ENCODE measurements at regions not wholly inside any gene's neighbourhood (a gene's known extent, or its start where the extent isn't known, plus 50 kb on each side); places are given as distances from the start of the nearest gene placed in this dataset.

DNA sequence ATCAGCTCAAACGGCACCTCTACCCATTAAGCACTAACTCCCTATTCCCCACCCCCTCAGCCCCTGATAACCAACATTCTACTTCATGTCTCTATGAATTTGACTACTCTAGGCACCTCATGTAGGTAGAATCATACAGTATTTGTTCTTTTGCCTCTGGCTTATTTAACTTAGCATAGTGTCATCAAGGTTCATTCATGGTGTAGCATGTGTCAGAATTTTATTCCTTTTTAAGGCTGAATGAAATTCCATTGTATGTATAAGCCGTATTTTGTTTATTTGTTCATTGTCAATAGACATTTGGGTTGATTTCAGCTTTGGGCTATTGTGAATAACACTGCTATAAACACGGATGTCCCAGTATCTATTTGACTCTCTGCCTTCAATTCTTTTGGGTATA lies 794.9 kb upstream of the SOX9 start:
- DNase-seq (ENCODE audit: extremely low read depth in 1 of 11, low read depth in 9 of 11, low spot score in 4 of 11), result no peak

DNA sequence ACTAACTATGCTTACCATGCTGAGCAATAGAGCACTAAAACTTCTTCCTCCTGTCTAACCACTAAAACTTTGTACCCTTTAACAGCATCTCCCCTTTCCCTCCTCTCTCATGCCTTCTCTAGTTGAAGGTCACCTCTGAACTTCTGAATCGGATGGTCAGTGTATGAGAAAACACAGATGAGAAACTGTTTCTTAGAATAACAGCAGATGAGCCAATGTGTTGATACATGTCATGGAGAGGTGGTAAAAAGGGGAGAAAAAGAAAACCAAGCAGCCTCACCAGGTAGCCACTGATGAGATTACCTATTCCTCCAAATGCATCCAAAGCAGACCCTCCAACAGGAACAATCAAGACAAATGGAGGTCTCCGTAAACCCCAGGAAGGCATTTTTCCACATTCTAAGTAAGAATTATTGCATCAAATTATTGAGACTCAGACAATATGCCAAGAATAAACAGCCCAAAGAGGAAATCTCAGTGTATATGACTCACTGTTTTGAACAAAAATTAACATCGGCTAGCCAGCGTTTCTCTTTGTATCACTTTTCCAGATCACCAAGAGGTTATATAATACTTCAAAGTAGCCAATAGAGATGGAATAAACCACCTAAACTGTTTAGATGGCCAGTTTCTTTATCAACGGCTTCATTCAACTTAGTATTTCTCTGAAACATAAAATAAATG lies 793.3 kb upstream of the SOX9 start:
- no peak for DNase-seq (ENCODE audit: extremely low read depth in 1 of 11, low read depth in 9 of 11, low spot score in 4 of 11)

DNA sequence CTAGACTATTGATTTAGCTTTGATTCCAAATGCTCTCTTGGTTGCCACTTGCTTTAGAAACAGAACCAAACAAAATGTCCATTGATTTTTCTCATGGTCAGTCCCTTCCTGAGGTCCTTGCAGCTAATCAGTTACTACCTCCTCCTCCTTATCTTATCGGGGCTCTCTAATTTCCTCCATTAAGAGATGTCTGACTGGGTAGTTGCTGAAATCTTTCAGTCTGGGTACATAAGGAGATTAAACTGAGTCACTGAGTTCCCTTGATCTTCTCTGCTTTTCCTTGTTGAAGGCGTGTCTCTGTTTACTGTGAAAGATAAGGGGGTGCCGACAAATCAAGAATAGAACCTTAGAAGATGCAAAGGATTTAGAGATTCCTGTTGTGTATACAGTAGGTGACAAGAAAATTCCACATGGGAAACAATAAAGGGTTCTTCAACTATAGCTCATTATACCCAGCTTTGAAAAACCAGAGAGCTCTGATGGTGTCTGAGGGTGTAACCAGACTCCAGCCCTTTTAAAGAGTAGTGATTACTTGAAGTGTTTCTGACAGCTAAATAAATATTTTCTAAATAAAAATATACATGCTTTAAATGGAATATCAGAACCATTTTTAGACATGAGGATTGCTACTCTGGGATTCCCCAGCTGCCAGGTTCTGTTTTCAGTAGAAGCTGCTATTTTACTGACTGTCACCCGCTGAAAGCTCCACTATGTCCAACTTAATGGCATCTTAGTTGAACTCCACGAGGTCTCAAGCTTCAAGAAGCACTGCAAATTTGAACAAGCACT lies 791.3 kb upstream of the SOX9 start:
- no peak for DNase-seq (ENCODE audit: extremely low read depth in 1 of 11, low read depth in 9 of 11, low spot score in 4 of 11)

DNA sequence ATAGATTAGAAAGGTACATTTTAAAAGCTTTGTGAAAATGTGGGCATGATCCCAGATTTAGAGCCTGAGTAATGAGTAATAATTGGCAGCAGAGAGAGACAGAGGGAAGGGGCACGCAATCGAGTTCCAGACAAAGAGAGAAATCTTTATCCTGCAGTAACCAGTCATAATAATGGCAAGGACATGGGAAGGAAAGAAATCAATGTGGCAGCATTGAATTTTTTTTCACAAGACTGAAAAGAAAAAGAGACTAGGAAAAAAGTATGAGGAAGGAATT lies 790.8 kb upstream of the SOX9 start:
- DNase-seq (ENCODE audit: extremely low read depth in 1 of 11, low read depth in 9 of 11, low spot score in 4 of 11), result no peak

DNA sequence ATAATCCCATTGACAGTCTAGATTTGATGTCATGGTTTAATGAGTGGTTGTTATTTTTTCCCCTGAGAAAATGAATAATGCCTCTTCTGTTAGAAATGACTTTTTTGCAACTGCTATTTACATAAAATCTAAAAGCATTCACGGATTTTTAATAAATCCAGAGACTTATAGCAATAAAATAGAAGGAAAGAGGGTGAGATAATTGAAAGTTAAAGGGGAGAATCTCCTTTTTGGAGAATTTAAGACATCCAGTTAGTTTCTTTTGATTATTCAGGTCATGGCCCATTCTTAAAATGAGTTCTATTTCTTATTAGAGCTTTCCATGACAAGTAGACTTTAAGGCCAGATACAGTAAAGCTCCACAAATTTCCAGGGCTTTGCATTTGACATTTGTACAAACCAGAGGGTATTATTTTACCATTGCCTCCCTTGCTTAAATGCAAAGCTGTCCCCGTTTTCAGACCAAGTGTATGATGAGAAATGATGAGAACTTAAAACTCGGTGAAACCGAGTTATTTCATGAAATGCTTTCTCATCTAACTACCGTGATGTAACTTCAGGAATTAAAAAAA lies 789.0 kb upstream of the SOX9 start:
- no peak for DNase-seq (ENCODE audit: extremely low read depth in 1 of 11, low read depth in 9 of 11, low spot score in 4 of 11)

DNA sequence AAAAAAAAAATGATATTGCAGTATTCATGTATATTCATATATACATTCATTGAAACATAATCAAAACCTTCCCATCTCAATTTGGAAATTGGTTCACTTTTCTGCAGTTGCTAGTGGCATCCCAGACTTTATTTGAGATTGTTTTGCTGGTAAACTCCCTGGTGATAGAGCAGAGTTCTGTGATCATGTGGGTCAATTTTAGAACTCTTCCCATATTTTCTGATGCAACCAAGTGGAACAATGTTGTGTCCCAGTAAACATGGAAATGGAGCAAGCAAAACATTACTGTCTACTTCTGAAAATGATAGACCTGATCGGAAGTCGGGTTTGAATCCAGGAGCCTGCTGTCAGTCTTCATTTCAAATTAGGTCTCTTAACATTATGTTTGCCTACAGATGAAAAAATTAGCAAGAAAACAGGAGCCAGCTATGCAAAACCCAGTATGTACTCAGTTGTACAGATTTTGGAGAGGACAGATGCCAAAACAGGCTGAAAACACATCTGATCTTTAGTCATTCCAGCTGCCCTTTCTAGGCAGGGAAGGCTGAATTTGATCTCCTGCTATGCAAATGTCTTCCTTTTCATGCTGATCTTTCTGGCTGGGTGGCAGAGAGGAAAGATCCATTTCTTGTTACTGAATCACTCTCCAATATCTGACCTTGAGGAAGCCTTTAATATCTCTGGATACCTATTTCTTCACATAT lies 786.6 kb upstream of the SOX9 start:
- no peak for DNase-seq (ENCODE audit: extremely low read depth in 1 of 11, low read depth in 9 of 11, low spot score in 4 of 11)

DNA sequence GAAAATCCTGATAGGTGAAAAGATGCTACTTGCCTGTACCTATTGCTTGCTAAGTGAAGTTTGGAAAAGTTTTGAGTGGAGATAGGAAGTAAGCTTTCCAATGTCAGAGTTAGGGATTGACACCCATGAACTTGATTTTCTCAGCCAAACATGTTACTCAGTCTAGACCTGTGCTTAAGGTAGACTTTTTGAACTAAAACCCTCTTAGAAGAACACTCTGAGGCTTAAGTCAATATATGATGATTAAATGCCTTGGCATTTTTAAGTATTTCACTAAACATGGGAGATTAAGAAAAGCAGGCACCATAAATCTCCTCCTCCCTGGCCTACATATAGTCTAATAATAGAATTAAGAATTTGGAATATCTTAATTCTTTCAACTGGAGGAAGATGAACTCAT lies 785.6 kb upstream of the SOX9 start:
- no peak for DNase-seq (ENCODE audit: extremely low read depth in 1 of 11, low read depth in 9 of 11, low spot score in 4 of 11)

DNA sequence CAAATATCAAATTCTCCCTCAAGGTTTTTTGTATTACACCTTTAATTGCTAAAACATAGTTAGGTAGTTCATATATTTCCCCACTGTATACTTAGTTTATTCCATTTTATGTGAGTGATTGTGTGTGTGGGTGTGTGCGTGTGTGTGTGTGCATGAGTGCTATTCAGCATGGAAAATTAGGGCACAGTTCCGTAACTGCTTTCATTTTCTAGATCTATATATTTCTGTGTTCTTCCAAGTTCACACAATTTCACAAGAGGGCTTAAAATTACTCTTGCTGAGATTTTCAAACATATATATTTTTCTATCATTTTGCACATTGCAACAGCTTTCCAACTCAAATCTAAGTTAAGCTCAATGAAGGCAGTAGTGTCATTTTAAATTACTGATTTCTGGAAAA lies 782.9 kb upstream of the SOX9 start:
- no peak for DNase-seq (ENCODE audit: extremely low read depth in 1 of 11, low read depth in 9 of 11, low spot score in 4 of 11)

DNA sequence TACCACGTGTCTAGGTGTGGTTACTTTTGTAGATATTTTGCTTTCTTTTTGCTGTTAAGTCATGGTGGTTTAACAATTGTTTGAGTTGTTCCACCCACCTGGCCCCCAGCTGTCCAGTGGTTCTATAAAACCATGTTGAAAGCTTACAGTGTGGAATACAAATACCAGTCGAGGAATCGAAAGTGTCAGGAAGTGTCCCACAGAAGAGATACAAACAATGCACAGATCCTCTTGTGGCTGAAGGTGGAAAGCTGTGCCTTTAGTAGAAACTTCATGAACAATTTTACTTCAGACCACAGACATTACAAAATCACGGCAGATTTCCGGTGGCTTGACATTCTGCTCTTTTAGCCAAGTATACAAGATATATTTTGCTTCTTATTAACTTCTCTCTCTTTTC lies 782.4 kb upstream of the SOX9 start:
- no peak for DNase-seq (ENCODE audit: extremely low read depth in 1 of 11, low read depth in 9 of 11, low spot score in 4 of 11)

DNA sequence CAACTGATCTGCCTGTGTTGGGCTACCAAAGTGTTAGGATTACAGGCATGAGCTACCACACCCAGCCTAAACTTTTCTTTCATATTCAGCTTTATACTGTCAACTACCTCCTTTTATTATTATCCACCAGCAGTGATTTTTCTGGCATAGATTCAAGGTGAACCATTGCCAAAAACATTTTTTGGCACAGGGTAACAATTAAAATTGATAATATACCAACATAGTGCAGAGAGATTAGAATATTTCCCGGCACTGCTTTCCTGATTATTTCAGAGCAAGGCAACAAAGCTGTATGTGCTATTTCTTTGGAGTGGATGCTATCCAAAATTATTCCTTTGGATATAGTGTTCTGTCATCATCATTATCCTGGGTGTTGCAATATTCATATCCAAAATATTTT lies 781.6 kb upstream of the SOX9 start:
- no peak for DNase-seq (ENCODE audit: extremely low read depth in 1 of 11, low read depth in 9 of 11, low spot score in 4 of 11)

DNA sequence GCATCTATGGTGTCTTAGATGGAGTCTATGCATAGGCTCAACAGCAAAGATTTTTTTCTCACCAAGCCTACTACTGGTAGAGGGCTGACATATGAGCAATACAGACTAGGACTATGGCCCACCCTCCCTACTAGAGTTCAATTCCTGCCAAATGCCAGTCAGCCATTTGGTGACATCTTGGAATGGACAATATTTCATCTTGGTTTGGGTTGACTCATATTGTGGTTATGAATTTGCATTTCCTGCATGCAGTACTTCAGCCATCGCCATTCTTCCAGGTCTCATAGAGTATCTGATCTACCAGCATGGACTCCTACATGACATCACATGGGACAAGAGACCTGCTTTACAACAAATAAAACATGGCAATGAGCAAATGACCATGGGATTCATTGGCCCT lies 778.1 kb upstream of the SOX9 start:
- no peak for DNase-seq (ENCODE audit: extremely low read depth in 1 of 11, low read depth in 9 of 11, low spot score in 4 of 11)

DNA sequence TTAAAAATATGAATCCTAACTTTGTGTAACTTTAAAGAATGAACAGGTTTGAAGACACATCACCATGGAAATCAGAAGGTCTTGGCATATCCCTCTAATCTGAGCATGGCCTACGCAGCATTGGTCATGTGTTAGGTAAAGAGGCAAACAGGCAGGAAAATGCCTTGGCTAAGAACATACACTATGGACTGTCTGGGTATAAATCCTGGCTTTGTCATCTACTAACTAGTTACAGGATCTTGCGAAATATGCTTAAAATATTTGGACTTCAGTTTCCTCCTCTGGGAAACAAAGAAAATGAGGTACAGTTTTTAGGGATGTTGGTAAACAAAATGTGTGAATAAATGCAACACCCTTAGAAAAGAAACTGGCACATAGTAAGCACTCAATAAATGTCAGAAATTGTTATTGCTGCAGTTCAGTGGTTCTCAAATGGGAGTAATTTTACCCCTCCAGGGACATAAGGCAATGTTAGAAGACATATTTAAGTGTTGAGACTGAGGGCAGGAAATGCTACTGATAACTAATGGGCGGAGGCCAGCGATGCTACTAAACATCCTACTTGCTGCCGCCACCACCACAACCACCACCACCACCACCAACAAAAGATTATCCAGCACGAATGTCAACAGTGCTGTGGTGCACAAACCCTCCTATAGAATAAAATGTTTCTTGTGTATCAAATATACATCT lies 770.8 kb upstream of the SOX9 start:
- DNase-seq (ENCODE audit: extremely low read depth in 1 of 11, low read depth in 9 of 11, low spot score in 4 of 11), result no peak

DNA sequence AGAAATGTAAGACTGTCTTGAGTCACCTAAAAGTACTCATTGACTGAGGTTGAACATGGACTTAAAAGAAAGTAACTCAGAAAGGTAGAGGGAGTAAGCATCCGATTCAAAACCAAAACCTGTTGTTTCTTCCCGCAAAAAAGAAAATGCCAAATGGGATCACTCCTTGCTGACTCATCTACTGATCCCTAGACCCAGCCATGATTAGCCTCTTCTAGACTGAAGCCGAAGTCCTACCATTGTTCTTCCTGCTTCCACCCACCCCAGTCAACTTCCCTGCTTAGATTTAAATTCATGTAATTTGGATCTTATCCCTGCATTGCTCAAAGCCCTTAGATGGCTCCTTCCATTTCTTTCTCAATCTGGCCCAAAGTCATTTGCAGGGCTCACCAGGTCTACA lies 760.5 kb upstream of the SOX9 start:
- no peak for DNase-seq (ENCODE audit: extremely low read depth in 1 of 11, low read depth in 9 of 11, low spot score in 4 of 11)

DNA sequence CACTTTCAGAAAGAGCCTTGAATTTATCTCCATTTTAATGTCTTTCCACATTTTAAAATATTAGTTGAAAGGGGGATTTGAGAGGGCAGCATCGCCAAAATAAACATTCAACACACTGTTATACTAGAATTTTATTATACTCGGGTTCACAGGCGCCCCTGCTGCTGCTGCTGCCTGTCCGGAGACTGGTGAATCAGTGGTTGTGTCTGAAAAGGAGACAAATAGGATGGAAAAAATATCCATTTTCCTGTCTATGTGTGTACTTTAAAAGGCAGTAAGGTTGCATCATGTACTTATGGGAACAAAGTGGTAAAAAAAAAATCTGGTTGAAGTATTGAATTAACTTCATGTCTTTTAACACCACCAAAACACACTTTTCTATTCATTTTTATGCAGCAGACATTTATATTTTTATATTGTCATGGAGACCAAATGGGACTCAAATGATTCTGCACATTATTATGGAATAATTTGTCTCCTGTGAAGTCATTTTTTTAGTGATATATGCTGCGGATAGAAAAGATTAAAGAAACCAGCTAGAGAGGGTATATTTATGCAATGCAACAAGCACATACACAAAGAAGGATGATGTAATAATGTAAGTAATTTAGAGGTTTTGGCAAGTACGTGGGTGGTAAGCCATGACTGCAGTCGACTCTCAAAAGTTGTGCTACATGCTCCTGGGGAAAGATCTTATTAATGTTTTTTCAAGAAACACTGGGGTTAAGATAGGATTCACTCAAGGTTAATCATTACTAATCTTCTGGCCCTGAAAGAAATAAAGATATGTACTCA lies 759.0 kb upstream of the SOX9 start:
- DNase-seq (ENCODE audit: extremely low read depth in 1 of 11, low read depth in 9 of 11, low spot score in 4 of 11), result peak in 1 of 11 donors; percentile 3

DNA sequence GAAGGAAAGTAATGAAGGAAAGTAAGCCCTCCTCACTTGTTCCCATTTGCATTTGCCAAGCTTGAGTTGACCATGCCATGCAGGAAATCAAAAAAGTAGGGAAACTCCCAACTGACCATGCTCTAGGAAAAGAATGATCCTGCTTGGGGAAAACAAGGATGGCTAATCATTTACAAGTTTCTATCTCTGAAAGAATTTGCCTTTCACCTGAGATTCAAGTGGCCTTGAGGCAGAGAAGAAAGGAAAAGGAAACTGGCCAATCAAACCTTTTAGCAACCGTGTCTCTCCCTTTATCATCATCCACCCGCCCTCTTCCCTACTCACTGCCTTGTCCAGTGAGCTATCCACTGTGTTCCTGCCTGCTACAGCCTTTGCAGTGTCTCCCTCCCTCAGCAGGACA lies 757.2 kb upstream of the SOX9 start:
- DNase-seq (ENCODE audit: extremely low read depth in 1 of 11, low read depth in 9 of 11, low spot score in 4 of 11), result no peak

DNA sequence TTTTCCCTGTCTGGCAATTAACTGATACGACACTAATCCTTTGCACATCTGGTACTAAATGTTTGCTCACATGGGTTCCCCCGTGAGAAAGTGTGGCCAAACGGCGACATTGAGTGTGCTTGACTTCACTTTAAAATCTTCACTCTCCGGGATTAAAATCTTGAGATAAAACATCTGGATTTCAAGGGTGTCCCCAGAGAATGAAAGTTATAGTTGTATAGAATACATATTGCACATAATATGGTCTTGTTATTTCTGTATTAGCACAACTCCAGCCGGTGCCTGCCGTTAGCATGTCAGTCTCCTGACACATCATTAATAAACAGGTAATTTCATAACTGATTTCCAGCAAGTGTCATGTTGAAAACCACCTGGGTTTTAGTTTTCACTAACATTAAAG lies 749.0 kb upstream of the SOX9 start:
- no peak for DNase-seq (ENCODE audit: extremely low read depth in 1 of 11, low read depth in 9 of 11, low spot score in 4 of 11)

DNA sequence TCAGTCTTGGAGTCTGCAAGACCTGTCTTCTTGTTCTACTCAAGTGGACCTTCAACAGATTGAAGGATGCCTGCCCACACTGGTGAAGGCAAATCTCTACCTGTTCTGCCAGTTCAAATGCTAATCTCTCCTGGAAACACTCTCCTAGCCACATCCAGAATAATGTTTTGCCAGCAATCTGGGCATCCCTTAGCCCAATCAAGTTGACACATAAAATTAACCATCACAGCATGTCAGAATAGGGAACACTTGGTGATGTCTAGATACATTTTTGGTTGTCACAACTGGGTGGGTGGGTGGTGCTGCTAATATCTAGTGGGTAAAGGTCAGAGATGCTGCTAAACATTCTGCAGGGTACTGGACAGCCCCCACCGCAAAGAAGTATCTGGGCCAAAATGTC lies 744.9 kb upstream of the SOX9 start:
- DNase-seq (ENCODE audit: extremely low read depth in 1 of 11, low read depth in 9 of 11, low spot score in 4 of 11), result no peak

DNA sequence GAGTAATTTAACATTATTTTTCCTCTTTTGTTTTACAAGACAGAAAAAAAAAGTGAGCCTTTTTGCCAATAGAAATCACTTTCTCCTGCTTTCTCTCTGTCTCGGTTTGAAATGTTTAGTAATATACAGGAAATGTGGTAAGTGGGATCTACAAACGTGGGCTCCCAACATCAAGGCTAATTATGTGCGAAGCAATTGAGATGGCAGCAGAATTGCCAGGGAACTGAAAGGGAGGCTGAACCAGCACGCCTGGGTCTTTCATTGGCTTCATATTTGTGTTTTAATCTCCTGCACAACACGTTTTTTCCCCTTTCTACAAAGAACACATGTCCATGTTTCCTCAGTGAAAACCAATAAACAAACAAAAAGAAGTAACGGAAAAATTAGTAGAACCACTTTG lies 743.9 kb upstream of the SOX9 start:
- no peak for DNase-seq (ENCODE audit: extremely low read depth in 1 of 11, low read depth in 9 of 11, low spot score in 4 of 11)

DNA sequence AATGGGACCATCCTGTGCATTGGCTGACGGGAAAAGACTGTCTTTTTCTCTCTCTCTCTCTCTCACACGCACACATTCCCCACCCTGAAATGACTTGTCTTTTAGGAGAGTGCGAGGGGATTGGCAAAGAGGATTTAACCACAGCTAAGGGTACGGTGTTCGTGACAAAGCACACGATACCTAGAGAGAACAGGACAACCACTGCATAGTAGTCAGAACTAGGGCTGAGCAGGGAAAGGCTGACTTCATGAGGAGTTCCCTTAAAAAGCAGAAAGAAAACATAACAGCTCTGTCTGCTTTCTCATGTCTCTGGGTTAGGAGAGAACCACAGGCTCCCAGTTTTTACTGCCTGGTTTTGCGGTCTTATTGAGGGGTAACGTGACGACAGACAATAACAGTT lies 742.8 kb upstream of the SOX9 start:
- DNase-seq (ENCODE audit: extremely low read depth in 1 of 11, low read depth in 9 of 11, low spot score in 4 of 11), result no peak

Measured in renal cortex interstitium (tissue), 11 donors.